HG03159 (cell line): ENCODE measurements at regions not wholly inside any gene's neighbourhood (a gene's known extent, or its start where the extent isn't known, plus 50 kb on each side); places are given as distances from the start of the nearest gene placed in this dataset.

Source experiments
- ATAC-seq: cut with Tn5 transposase; IDR thresholded peaks from one replicate; pipeline ENCODE4 v1.9.1; 2021; ENCODE audit warnings: mild to moderate bottlenecking, moderate library complexity; ENCODE audit not compliant: unreplicated experiment

DNA sequence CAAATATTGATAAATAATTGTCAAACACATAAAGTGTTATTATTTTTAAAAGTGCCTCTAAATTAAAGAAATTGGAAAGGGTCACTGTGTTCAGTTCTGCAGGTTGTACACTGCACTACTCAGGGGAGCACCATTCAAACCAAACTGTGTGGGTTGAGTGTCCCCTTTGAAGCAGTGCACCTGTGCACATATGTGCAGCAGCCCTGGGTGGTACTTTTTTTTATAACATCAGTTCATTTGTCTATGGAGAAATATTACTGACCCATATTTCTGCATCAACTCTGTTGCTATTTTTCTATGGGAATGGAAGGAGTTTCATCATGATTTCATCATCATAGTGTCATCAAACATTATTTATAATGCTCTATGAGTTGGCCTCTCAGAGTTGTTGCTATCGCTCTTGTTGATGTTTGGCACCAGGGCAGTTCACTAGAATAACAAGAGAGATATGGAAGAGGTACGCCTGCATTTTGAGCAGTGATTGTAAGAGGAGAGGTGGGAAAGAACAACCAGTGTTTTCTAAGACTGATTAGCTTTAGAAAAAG lies 457.6 kb downstream of the TFAP2A start:
- ATAC-seq, result no peak

DNA sequence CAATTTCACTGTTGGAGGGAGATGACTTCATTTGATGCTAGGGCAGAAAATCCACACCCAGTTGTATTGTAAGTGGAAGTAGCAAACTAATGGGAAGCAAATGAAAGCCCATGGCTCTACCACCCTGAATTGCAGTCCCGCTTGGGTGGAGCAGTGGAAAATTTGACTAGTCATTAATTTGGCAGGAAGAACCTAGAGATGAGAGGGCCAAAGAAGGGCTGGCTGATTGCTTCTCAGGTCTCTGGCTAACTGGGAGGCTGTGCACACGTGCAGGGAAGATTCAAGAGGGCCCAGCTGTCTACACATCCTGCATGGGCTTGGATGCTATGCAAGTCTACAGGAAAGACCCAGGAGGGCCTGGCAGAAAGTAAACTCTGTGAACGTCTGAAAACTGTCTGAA lies 466.2 kb downstream of the TFAP2A start:
- ATAC-seq, result no peak

DNA sequence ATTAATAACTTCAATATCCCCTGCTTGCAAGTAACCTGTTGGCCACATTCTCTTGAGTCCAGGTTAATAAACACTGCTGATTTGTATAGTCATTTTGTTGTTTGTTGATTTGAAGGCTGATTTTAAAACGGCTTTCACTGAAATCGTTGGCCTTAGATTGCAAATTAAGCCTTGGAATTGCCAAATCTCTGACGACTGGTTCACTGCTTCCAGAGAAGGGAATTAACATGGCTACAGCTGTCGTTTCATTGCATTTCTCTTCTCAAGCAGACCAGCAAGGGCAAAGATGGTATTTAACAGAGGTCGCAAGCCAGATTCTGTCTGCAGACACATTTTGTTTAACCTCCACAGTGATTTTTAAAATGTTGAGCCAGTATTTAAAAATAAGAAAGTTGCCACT lies 470.9 kb downstream of the TFAP2A start:
- no peak for ATAC-seq

DNA sequence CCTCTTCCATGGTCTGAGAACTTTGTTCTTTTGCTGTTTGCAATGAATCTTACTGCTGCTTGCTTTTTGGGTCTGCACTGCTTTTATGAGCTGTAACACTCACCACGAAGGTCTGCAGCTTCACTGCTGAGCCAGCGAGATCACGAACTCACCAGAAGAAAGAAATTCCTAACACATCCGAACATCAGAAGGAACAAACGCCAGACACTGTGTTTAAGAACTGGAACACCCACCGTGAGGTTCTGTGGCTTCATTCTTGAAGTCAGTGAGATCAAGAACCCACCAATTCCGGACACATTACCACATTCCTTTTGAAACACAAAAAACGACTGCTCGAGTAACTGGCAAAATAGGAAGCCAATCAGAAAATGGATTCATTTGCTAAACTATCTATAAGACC lies 471.8 kb downstream of the TFAP2A start:
- ATAC-seq, result no peak

DNA sequence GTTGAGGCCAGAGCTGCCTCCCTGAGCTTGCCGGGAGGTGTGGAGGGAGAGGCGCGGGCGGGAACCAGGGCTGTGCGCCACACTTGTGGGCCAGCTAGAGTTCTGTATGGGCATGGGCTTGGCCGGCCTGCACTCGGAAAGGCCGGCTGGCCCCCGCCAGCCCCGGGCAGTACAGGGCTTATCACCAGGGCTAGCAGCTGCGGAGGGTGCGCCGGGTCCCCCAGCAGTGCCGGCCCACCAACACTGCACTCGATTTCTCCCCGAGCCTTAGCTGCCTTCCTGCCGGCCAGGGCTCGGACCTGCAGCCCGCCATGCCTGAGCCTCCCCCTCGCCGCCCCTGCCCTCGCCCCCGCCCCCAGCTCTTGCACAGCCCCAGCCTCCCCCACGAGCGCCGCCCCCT lies 472.7 kb downstream of the TFAP2A start:
- ATAC-seq, result no peak

DNA sequence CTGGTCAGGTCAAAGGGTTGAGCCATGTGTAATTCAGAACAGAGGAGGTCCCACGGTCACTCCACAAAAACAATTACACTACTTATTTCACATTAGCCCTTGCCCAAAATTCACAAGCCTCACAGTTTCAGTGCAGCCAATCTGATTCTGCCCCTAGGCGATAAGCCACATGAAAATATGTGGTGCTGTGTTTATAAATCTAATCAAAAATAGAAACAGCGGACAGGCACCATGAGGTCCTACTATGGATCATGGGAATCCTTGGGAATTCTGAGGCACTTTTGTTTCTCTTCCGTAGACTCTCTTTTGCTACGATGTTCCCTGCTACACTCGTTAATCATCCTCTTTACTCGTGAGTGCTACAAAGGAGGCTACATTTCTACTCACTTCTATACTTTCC lies 476.1 kb downstream of the TFAP2A start:
- no peak for ATAC-seq

DNA sequence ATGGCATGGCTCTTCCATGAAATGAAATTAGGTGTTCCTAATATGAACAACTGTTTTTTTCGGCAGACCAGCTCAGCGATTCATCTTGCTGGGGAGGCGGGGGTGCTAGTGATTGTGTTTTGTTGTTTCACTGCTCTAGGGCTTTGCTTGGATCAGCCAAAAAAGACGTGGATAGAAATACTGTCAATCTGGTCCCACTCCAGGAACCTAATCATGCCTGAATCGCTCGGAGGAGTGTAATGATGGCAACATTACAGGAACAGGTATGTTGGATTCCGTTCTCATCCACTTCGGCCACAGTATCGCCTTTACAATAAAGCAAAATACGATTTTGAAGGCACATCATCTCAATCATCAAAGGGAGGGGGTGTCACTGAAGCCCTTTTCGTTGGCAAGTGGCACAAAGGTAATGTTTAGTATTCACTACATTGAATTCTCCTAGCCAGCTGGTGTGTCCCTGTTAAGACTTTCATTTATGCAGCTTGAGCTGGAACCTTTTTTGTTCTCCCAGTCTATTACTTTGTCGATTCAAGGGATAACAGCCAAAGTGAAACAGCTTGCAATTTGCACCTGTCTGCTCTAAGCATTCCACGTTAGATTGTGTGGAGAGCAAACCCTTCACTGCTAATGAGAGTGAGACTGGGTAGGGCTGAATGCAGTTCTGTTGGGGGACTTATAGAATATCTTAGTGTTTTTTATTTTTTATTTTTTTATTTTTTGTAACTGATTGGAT lies 477.7 kb downstream of the TFAP2A start:
- ATAC-seq, result no peak

DNA sequence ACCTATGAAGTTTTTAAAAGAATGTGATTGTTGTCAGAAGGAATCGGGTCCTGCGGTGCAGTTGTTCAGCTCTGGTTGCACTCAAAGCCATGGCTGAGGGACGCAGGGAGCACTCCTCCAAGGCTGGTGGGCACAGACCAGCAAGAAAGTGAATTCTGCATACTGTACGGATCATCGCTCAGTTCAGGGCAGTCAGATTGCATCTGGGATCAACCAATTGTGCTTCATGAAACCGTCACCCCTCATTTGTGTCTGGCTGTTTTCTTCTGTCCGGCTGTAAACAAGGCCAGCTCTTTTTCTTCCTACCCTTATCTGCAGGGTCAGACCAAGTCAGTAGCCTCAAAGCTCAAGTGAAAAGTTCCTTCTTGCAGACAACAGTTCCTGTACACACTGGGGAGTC lies 478.3 kb downstream of the TFAP2A start:
- no peak for ATAC-seq

DNA sequence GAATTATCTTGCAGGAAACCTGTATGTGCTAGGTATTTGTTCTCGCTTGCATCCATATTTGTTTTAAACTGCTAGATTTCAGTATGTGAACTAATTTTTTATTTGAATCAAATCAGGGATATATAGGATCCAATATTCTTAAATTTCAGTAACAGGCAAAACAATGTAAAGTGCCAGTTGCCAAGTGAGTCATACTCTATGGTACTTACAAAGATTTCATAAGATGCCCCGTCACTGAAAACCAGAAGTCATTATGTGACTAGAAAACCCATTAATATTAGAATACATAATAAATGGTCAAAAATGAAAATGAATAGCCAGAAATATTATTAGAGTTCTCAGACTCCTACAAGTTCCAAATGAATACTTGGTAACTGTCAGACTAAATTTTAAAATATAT lies 481.2 kb downstream of the TFAP2A start:
- no peak for ATAC-seq

DNA sequence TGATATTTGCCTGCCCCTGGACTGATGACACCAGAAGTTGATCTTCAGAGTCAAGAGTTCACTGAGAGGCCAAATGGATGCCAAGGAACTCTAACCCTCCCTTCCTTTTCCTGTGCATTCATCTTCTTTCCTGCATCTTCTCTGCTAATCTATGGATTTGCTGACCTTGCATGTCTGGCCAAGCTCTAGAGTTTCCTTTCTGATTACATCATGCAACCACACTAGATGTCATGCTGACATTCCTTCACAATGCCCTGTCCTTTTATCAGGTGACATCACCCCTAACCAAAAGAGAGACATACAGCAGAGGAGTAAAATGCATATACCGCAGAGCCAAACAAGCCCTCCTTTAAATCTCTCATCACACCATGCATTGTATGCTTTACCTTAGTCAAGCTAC lies 487.6 kb downstream of the TFAP2A start:
- ATAC-seq, result no peak

DNA sequence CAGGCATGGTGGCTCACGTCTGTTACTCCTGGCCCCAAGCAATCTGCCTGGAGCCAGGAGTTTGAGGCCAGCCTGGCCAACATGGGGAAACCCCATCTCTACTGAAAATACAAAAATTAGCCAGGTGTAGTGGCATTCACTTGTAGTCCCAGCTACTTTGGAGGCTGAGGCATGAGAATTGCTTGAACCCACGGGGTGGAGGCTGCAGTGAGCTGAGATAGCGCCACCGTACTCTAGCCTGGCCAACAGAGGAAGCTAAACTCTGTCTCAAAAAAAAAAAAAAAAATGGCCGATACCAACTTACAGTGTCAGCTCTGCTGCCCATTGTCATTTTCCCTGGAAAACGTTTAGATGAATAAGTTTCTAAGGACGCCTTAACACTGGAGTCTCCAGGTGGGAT lies 489.9 kb downstream of the TFAP2A start:
- no peak for ATAC-seq

DNA sequence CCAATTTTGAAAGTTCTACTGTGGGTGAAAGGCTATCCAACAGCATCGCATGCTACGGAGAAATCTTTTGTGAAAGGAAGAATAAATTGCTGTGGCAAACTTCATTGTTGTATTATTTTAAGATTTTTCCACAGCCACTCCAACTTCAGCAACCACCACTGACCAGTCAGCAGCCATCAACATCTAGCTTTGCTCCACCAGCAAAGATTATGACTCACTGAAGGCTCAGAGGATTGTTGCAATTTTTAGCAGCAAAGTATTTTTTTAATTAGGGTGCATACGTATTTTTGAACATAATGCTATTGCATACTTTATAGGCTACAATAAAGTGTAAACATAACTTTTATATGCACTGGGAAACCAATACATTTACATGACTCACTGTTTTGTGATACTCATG lies 493.5 kb downstream of the TFAP2A start:
- no peak for ATAC-seq

DNA sequence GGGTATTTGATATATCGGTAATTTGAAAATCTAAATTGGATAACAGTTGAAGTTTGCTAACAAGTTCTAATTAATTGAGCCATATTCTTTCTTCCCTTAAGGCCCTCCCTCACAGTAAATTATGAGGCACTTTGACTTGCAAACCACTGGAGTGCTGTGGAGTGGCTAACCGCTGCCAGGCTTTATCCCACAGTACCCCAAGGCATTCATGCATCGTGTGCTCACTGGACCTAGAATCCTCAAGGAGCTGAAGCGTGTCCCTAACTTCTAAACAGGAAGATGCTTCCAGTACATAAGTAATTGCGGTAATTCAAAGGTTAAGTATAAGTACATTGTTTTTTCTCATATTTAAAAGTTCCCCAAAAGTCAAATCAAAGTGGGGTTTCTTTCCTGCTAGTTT lies 499.9 kb downstream of the TFAP2A start:
- no peak for ATAC-seq

DNA sequence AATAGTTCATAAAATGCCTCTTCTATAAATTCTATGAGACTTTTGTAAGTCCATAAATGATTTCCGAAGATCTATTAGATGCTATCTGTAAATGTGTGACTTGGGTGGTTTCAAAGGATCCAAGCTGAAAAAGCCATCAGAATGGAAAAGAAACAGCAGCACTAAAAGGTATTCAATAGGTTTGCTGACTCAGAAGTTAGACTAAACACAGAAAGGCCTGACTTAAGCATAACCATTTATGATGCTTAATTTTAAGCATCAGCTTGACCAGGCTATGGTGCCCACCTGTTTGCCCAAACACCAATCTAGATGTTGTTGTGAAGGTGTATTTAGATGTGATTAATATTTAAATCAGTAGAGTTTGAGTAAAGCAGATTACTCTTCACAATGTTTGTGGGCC lies 513.5 kb downstream of the TFAP2A start:
- no peak for ATAC-seq

DNA sequence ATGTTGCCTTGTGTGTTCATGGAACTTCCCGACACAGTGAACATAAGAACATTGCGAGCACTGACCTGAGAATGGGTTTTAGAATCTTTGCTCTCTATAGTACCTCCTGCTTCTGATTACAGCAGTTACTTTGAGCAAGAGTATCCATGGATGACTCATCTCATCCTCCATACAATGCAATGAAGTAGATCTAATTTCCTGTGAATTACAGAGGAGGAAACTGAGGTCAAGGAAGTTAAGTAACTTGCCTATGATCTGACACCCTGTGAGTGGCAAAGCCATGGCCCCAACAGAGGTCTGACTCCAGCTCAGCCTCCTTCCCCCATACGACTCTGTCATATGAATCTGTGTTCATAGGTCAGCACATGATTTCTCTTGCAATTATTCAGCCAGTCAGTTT lies 518.1 kb downstream of the TFAP2A start:
- ATAC-seq, result no peak

DNA sequence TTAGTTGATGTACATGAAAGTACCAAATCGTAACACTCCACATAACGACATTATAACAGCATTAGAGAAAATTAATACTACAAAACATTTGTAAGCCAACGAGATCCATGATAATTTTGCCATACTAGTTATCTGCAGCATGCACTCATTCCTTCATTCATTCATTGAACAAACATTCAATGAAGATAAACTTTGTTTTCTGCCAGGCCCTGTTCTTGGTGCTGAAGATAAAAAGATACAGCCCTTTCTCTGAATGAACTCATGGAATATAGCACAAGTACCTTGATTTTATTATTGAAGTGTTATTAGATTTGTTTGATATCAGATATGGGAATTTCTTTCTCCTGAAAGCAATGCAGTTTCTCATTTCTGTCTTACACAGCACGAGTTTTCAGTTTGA lies 524.0 kb downstream of the TFAP2A start:
- ATAC-seq, result no peak

DNA sequence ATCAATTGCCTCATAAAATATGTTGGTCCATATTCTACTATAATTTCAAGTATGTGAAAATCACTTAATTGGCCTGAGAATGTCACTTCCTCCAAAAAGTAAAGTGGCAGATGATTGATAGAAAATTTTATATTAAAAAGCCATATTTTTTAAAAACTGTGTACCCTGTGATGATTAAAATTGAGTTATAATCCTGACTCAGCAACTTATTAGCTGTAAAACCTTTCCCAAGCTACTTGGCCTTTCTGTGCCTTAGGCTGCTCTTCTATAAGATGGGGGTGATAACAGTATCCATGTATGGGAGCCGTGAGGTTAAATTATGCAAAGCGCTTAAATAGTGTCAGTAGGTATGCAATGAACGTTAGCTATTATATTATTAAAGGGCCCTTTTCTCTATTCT lies 524.4 kb downstream of the TFAP2A start:
- no peak for ATAC-seq

DNA sequence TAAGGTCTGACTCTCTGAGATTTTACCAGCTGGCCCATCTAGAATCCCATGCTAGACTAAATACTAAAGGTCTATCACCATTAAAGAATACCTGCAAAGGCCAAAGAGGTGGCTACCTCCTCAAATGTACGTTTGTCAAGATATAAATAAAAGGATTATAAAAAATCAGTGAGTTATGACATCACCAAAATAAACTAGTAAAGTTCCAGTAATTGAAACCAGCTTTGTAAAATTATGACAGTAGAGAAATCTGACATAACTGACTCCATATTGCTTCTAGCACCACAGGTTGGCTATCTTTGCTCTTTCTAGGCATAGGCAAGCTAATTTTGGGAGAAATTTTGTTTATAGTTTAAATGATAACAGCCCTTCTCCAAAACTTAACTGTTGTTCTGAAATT lies 536.3 kb downstream of the TFAP2A start:
- ATAC-seq, result no peak

DNA sequence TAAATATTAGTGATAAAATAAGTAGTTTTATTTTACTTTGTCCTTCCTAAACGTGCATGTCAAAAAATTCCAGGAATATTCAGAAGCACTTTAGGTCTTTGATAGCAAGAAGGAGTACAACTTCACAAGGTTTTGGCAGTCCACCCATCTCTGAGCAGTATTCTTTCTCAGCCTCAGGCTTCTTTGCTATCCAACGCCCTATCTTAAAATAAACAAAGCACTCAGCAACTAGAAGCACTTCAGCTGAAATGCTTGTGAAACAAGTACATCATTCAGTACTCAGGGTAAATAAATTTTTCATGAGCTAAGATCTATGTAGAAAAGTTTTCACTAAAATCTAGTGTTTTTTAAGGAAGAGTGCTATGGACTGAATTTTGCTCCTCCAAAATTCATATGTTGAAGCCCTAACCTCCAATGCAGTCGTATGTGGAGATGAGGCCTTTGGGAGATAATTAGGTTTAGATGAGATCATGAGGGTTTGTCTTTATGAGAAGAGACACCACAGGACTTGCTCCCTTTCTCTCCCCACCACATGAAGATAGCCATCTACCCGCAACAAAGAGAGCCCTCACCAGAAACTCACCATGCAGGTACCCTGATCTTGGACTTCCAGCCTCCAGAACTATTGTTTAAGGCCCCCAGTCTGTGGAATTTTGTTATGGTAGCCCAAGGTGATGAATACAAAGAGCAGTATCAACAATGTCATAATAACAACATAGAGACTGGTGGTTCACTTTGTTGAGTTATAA lies 539.1 kb downstream of the TFAP2A start:
- ATAC-seq, result no peak

DNA sequence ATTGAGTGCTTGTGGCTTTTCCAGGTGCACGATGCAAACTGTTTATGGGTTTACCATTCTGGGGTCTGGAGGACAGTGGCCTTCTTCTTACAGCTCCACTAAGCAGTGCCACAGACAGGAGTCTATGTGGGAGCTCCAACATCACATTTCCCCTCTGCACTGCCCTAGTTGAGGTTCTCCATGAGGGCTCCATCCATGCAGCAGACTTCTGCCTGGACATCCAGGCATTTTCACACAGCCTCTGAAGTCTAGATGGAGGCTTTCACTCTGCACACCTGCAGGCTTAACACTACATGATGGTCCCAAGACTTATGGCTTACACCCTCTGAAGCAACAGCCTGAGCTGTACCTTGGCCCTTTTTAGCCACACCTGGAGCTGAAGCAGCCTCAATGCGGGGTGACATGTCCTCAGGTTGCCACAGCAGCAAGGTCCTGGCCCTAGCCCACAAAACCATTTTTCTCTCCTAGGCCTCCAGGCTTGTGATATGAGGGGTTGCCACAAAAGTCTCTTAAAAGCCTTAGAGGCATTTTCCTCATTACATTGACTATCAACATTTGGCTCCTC lies 552.2 kb downstream of the TFAP2A start:
- ATAC-seq, result no peak

DNA sequence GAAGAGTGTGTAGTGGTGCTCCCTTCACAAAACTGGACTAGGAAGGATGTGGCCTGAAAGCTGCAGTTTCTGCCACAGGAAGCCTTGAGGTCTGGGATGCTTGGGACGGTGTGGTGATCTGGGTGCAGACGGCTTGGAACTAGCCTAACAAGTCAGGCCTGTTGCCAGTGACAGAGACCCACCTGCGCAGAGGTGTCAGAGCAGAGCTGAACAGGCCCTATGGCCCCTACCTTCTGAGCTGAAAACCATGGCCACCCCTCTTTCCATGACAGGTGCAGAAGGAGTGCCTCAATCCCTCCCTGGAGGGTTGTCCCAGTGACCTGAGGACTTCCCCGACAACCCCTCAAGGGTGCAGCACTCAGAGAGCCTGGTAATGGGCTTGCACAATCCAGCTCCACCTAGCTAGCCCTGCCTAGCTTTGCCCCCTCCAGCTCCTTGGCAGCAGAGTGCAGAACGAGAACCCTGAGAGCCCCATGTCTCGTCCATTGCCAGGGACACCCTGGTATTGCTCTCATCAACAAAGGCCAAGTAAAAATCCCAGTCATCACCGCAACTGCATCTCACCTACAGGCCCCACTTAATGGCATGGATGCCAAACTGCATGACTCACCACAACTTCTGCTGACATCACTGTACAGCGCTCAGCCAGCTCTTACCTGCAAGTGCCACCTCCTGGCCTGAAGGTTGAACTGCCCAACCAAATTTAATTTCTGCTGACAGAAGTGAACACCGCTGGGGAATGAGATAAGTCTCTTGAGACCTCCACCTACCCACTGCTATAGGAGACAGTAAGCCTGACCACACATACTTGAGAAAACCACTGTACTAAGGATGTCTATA lies 563.1 kb downstream of the TFAP2A start:
- ATAC-seq, result no peak
